GM12878 (cell line): ENCODE measurements at regions not wholly inside any gene's neighbourhood (a gene's known extent, or its start where the extent isn't known, plus 50 kb on each side); places are given as distances from the start of the nearest gene placed in this dataset.

ENCODE experiments used
- ATAC-seq: fragments of 200-7000 bp; cut with Tn5 transposase; 3 replicates; pipeline ENCODE4 v1.9.1; 2020; ENCODE audit warnings: mild to moderate bottlenecking, moderate library complexity
- BruUV-seq: library from RNA; stranded (reverse); fragments of 400-500 nt; replicated peaks from 2 replicates; lab custom pipeline; 2021; lab: Mats Ljungman, UMichigan
- CTCF ChIA-PET: fragments of 300-600 bp; sonication (Branson Sonifier 250); formaldehyde crosslinking; extraction: SDS; loops from one replicate; lab custom pipeline; 2021; ENCODE audit warnings: inconsistent platforms; lab: Yijun Ruan, JAX
- POLR2A ChIA-PET: fragments of 350-600 bp; formaldehyde crosslinking; extraction: SDS; loops from one replicate; lab custom pipeline; 2021; ENCODE audit warnings: inconsistent platforms; lab: Charles Lee
- RAD21 ChIA-PET: fragments of 300-600 bp; sonication (Branson Sonifier 250); formaldehyde crosslinking; loops from one replicate; lab custom pipeline; 2023; ENCODE audit warnings: antibody characterized with exemption; ENCODE audit not compliant: unreplicated experiment; lab: Charles Lee
- SMC1A ChIA-PET: fragments of 300-600 bp; sonication (Branson Sonifier 250); formaldehyde crosslinking; loops from one replicate; lab custom pipeline; 2023; ENCODE audit not compliant: unreplicated experiment, uncharacterized antibody; lab: Charles Lee
- DNase-seq: peaks from one replicate; pipeline ENCODE4 v3.0.0-alpha.2; 2011; ENCODE audit warnings: low read depth, low spot score
- FAIRE-seq: peaks from 3 replicates; lab custom pipeline; 2011; peaks lifted over from hg19 to GRCh38; lab: Jason Lieb, UNC
- H2AFZ ChIP-seq: 2 replicates; pipeline ENCODE4 v1.6.0; 2011; ENCODE audit warnings: low read depth, low read length, control low read depth; ENCODE audit not compliant: control insufficient read depth
- H3K27ac ChIP-seq: 2 replicates; pipeline ENCODE4 v1.5.1; 2011; ENCODE audit warnings: control low read depth; ENCODE audit not compliant: control insufficient read depth, insufficient read depth
- H3K27me3 ChIP-seq, 2 experiments: replicated peaks in 1 of 2; 2 replicates each; pipeline versions ENCODE4 v1.6.0 to v1.6.1; 2011; ENCODE audit warnings: low read length in 1 of 2; ENCODE audit not compliant: control insufficient read depth in 2 of 2, insufficient read depth in 2 of 2
- H3K36me3 ChIP-seq, 2 experiments: 2 replicates each; pipeline ENCODE4 v1.5.1; 2011; ENCODE audit warnings: low read length in 1 of 2; ENCODE audit not compliant: control insufficient read depth in 2 of 2, insufficient read depth in 2 of 2
- H3K4me1 ChIP-seq: 2 replicates; pipeline ENCODE4 v1.6.1; 2011; ENCODE audit warnings: mild to moderate bottlenecking, low read length, moderate library complexity, mixed read lengths; ENCODE audit not compliant: control insufficient read depth, insufficient read depth
- H3K4me2 ChIP-seq: 2 replicates; pipeline ENCODE4 v1.6.0; 2011; ENCODE audit warnings: control low read depth; ENCODE audit not compliant: control insufficient read depth, insufficient read depth
- H3K4me3 ChIP-seq: fragments of 200-600 bp; sonication (generic); 2 replicates; pipeline ENCODE4 v1.5.1; 2016
- H3K79me2 ChIP-seq: 2 replicates; pipeline ENCODE4 v1.6.0; 2011; ENCODE audit warnings: low read length; ENCODE audit not compliant: control insufficient read depth, insufficient read depth
- H3K9ac ChIP-seq: 2 replicates; pipeline ENCODE4 v1.8.0; 2011; ENCODE audit warnings: low read length, control low read depth, mixed read lengths; ENCODE audit not compliant: control insufficient read depth, insufficient read depth
- H3K9me3 ChIP-seq: replicated peaks from 3 replicates; pipeline ENCODE4 v1.5.1; 2011; ENCODE audit warnings: mild to moderate bottlenecking, low read length; ENCODE audit not compliant: control insufficient read depth, insufficient read depth
- H4K20me1 ChIP-seq: 2 replicates; pipeline ENCODE4 v1.6.0; 2011; ENCODE audit not compliant: control insufficient read depth, insufficient read depth
- E2F8 ChIP-seq: fragments of 450-650 bp; IDR thresholded peaks from 2 replicates; pipeline ENCODE4 v1.6.1; 2018; ENCODE audit warnings: mild to moderate bottlenecking, low read depth, moderate library complexity; ENCODE audit not compliant: partially characterized antibody
- JUNB ChIP-seq: IDR thresholded peaks from 2 replicates; pipeline ENCODE4 v1.6.1; 2016; ENCODE audit warnings: antibody characterized with exemption, mild to moderate bottlenecking
- NFIC ChIP-seq: IDR thresholded peaks from 2 replicates; pipeline ENCODE4 v1.6.1; 2012; ENCODE audit warnings: low read depth, mild to moderate bottlenecking, inconsistent platforms, low read length, moderate library complexity
- NR2C1 ChIP-seq: fragments of 450-650 bp; IDR thresholded peaks from 2 replicates; pipeline ENCODE4 v1.6.1; 2017; ENCODE audit warnings: antibody characterized with exemption, mild to moderate bottlenecking, moderate library complexity
- PAX8 ChIP-seq: fragments of 450-650 bp; IDR thresholded peaks from 2 replicates; pipeline ENCODE4 v1.6.1; 2017; ENCODE audit warnings: mild to moderate bottlenecking, moderate library complexity
- SMAD1 ChIP-seq: fragments of 450-650 bp; IDR thresholded peaks from 2 replicates; pipeline ENCODE4 v1.6.1; 2018; ENCODE audit warnings: mild to moderate bottlenecking, low read depth; ENCODE audit not compliant: partially characterized antibody
- WGBS: methylation state at CpG from one replicate; pipeline ENCODE4 v1.1.6; 2016; ENCODE audit warnings: low lambda C conversion rate; ENCODE audit not compliant: insufficient replicate concordance, insufficient coverage; ENCODE audit errors: missing lambda C conversion rate; 5-methylcytosine and 5-hydroxymethylcytosine counted together
- in situ Hi-C: fragments of 300-500 bp; cut with MboI; formaldehyde crosslinking; loops from 9 replicates; pipeline ENCODE4 v1.14.3; 2018; ENCODE audit warnings: mixed read lengths
- intact Hi-C: fragments of 100-400 bp; cut with micrococcal nuclease; formaldehyde crosslinking; loops from one replicate; pipeline ENCODE4 v1.14.2; 2022; ENCODE audit not compliant: unreplicated experiment

- H3K27ac ChIP-seq: peak overlapping the region; percentile 87
- peaks cover 0 to 5% of the 10 kb centered on the region in 2 experiments; a peak in 1 of 4 replicates for H3K36me3 ChIP-seq
- SMC1A ChIA-PET: interaction anchor here (0.8 to 2.1 kb wide), 4 partner anchors 24 to 103 kb away, joined by 3 to 8 read pairs (median 5); no protein-coding TSS in a partner anchor
- RAD21 ChIA-PET: no interaction called here
- in situ Hi-C loops: no loop called here
- DNase-seq (no peak), FAIRE-seq (no peak), ATAC-seq (peak; percentile 33)
- BruUV-seq: TSS peak; percentile 69
- H3K79me2 ChIP-seq: peaks cover 29% of the 10 kb centered on the region
- POLR2A ChIA-PET: interaction anchor here (0.6 kb wide), 1 partner anchor 73 kb away, joined by 3 read pairs; no protein-coding TSS in a partner anchor
- H3K9ac ChIP-seq: peak overlapping the region; percentile 95
- 0% methylated on average over 8 of the region's 8 CpGs for WGBS
- H3K27me3 ChIP-seq: no peaks in the 10 kb centered on the region
- CTCF ChIA-PET: no interaction called here
- H4K20me1 ChIP-seq: no peaks in the 10 kb centered on the region
- peaks cover 2% of the 10 kb centered on the region; the same call in 2 of the 3 replicates for H3K9me3 ChIP-seq
- peak overlapping the region; percentile 79 for H3K4me3 ChIP-seq
- TF ChIP-seq PAX8 (0 out of 2 replicates have a peak, but pooled peaks have one; percentile 8), NR2C1 (no peak), JUNB (0 out of 2 replicates have a peak, but pooled peaks have one; percentile 16), NFIC (0 out of 2 replicates have a peak, but pooled peaks have one; percentile 1), SMAD1 (peak; percentile 12), E2F8 (no peak)
- peak overlapping the region; percentile 52 for H3K4me2 ChIP-seq
- intact Hi-C loops: loop anchor here (1.0 to 5.0 kb wide), 3 partner anchors 33 to 93 kb away; no protein-coding TSS in a partner anchor
- peak overlapping the region; percentile 86 for H2AFZ ChIP-seq
- H3K4me1 ChIP-seq: 0 out of 2 replicates have a peak, but pooled peaks cover 3% of the 10 kb centered on the region
These were observed 92.0 kb upstream of the XIST start for GRCh38 chrX:73944563-73944908.
